H1 (cell line): ENCODE measurements at regions not wholly inside any gene's neighbourhood (a gene's known extent, or its start where the extent isn't known, plus 50 kb on each side); places are given as distances from the start of the nearest gene placed in this dataset.

Source experiments
- CTCF ChIA-PET: fragments of 300-600 bp; sonication (Branson Sonifier 250); formaldehyde crosslinking; loops from one replicate; lab custom pipeline; 2021; ENCODE audit not compliant: partially characterized antibody; lab: Charles Lee
- POLR2A ChIA-PET: fragments of 300-600 bp; sonication (Branson Sonifier 250); formaldehyde crosslinking; loops from one replicate; lab custom pipeline; 2021; ENCODE audit warnings: inconsistent platforms; ENCODE audit not compliant: partially characterized antibody; lab: Charles Lee
- DNase-seq, 2 experiments: peaks; one replicate each; pipeline versions ENCODE4 v3.0.0 to v3.0.0-alpha.2; 2010 to 2022; ENCODE audit warnings: low spot score in 2 of 2, low read depth in 1 of 2, mixed read lengths in 1 of 2
- FAIRE-seq: peaks from 2 replicates; lab custom pipeline; 2011; peaks lifted over from hg19 to GRCh38; lab: Jason Lieb, UNC
- H2AFZ ChIP-seq: 2 replicates; pipeline ENCODE4 v1.8.1; 2012; ENCODE audit warnings: low read length, inconsistent platforms
- H2AK5ac ChIP-seq: 2 replicates; pipeline ENCODE4 v1.6.1; 2013; ENCODE audit warnings: low read depth, low read length
- H2BK120ac ChIP-seq: replicated peaks from 2 replicates; pipeline ENCODE3; 2013; ENCODE audit warnings: low read depth, low read length, inconsistent platforms
- H2BK12ac ChIP-seq: 2 replicates; pipeline ENCODE4 v1.6.1; 2013; ENCODE audit warnings: low read depth, low read length
- H2BK15ac ChIP-seq: 2 replicates; pipeline ENCODE4 v1.6.1; 2013; ENCODE audit warnings: low read length
- H2BK20ac ChIP-seq: 2 replicates; pipeline ENCODE4 v1.6.1; 2013; ENCODE audit warnings: low read length
- H2BK5ac ChIP-seq: 2 replicates; pipeline ENCODE4 v1.6.1; 2013; ENCODE audit warnings: low read depth, low read length
- H3K14ac ChIP-seq: 2 replicates; pipeline ENCODE4 v1.6.1; 2013; ENCODE audit warnings: inconsistent platforms; ENCODE audit not compliant: insufficient read length
- H3K18ac ChIP-seq: 2 replicates; pipeline ENCODE4 v1.6.1; 2013; ENCODE audit warnings: low read length; ENCODE audit errors: extremely low read depth
- H3K23ac ChIP-seq: 2 replicates; pipeline ENCODE4 v1.6.1; 2013; ENCODE audit warnings: inconsistent platforms; ENCODE audit not compliant: insufficient read length
- H3K23me2 ChIP-seq: 2 replicates; pipeline ENCODE4 v1.6.1; 2013; ENCODE audit warnings: low read depth, low read length
- H3K27ac ChIP-seq: 2 replicates; pipeline ENCODE4 v1.6.1; 2011; ENCODE audit warnings: low read depth, low read length, inconsistent platforms
- H3K27me3 ChIP-seq, 4 experiments: replicated peaks in 1 of 4; 1 replicate in 1 of 4; 2 replicates in 3 of 4; pipeline versions ENCODE4 v1.6.1 to v1.8.1; 2011 to 2013; ENCODE audit warnings: low read length in 3 of 4, mild to moderate bottlenecking in 3 of 4, inconsistent platforms in 2 of 4, mixed read lengths in 2 of 4, moderate library complexity in 1 of 4; ENCODE audit not compliant: control insufficient read depth in 3 of 4, insufficient read depth in 3 of 4; ENCODE audit errors: extremely low read depth in 1 of 4
- H3K36me3 ChIP-seq, 4 experiments: 2 replicates each; pipeline versions ENCODE4 v1.6.1 to v1.8.1; 2011 to 2013; ENCODE audit warnings: mild to moderate bottlenecking in 4 of 4, low read length in 3 of 4, moderate library complexity in 2 of 4, control low read depth in 1 of 4, inconsistent platforms in 1 of 4; ENCODE audit not compliant: insufficient read depth in 4 of 4, control insufficient read depth in 2 of 4
- H3K4ac ChIP-seq: replicated peaks from 2 replicates; pipeline ENCODE3; 2013; ENCODE audit warnings: low read length, low read depth, mixed read lengths, inconsistent platforms; ENCODE audit not compliant: insufficient read length
- H3K4me1 ChIP-seq, 4 experiments: replicated peaks in 1 of 4; 1 replicate in 1 of 4; 2 replicates in 3 of 4; pipeline versions ENCODE4 v1.6.1 to v1.8.1; 2011 to 2013; ENCODE audit warnings: low read length in 3 of 4, inconsistent platforms in 2 of 4, mixed read lengths in 1 of 4; ENCODE audit not compliant: insufficient read depth in 4 of 4, control insufficient read depth in 3 of 4
- H3K4me2 ChIP-seq, 2 experiments: 2 replicates each; pipeline versions ENCODE4 v1.6.1 to v1.8.1; 2011 to 2013; ENCODE audit warnings: low read depth in 2 of 2, low read length in 2 of 2, control low read depth in 1 of 2, inconsistent platforms in 1 of 2, mild to moderate bottlenecking in 1 of 2; ENCODE audit not compliant: insufficient read depth in 1 of 2
- H3K4me3 ChIP-seq, 4 experiments: fragments of 200-600, 300-600 bp in 1 of 4; sonication (generic), shearing (Covaris generic), sonication (Bioruptor Twin) in 1 of 4; 2 replicates each; pipeline versions ENCODE4 v1.5.1 to v1.8.1; 2011 to 2016; ENCODE audit warnings: low read length in 4 of 4, low read depth in 3 of 4, control low read depth in 2 of 4, inconsistent platforms in 2 of 4, mild to moderate bottlenecking in 2 of 4, mixed read lengths in 1 of 4, moderate library complexity in 1 of 4; ENCODE audit not compliant: insufficient read depth in 2 of 4; ENCODE audit errors: extremely low read depth in 1 of 4
- H3K56ac ChIP-seq: replicated peaks from 2 replicates; pipeline ENCODE3; 2013; ENCODE audit warnings: low read depth, mild to moderate bottlenecking, mixed read lengths, low read length, inconsistent platforms; ENCODE audit not compliant: insufficient read length
- H3K79me1 ChIP-seq: 2 replicates; pipeline ENCODE4 v1.6.1; 2013; ENCODE audit warnings: low read depth, low read length, control low read depth
- H3K79me2 ChIP-seq, 2 experiments: 2 replicates each; pipeline versions ENCODE4 v1.6.1 to v1.8.1; 2012 to 2013; ENCODE audit warnings: low read length in 2 of 2, mild to moderate bottlenecking in 2 of 2, inconsistent platforms in 1 of 2; ENCODE audit not compliant: insufficient read depth in 2 of 2, control insufficient read depth in 1 of 2
- H3K9ac ChIP-seq, 4 experiments: replicated peaks in 1 of 4; 1 replicate in 1 of 4; 2 replicates in 3 of 4; pipeline versions ENCODE4 v1.6.1 to v1.8.1; 2011 to 2013; ENCODE audit warnings: low read depth in 3 of 4, low read length in 3 of 4, control low read depth in 2 of 4, mild to moderate bottlenecking in 2 of 4, moderate library complexity in 2 of 4, inconsistent platforms in 1 of 4; ENCODE audit errors: extremely low read depth in 1 of 4
- H3K9me3 ChIP-seq, 2 experiments: 2 replicates each; pipeline versions ENCODE4 v1.6.1 to v1.8.1; 2012 to 2013; ENCODE audit warnings: mild to moderate bottlenecking in 2 of 2, moderate library complexity in 2 of 2, control low read depth in 1 of 2, inconsistent platforms in 1 of 2, low read depth in 1 of 2, low read length in 1 of 2, mixed read lengths in 1 of 2; ENCODE audit not compliant: insufficient read depth in 2 of 2
- H4K20me1 ChIP-seq, 2 experiments: replicated peaks in 1 of 2; 2 replicates each; pipeline versions ENCODE3 to v1.8.1; 2011 to 2013; ENCODE audit warnings: inconsistent platforms in 2 of 2, low read length in 2 of 2, mild to moderate bottlenecking in 1 of 2; ENCODE audit not compliant: insufficient read depth in 2 of 2, control insufficient read depth in 1 of 2
- H4K5ac ChIP-seq: 2 replicates; pipeline ENCODE4 v1.6.1; 2013; ENCODE audit warnings: low read length, low read depth, mixed read lengths, inconsistent platforms; ENCODE audit not compliant: insufficient read length
- H4K8ac ChIP-seq: 2 replicates; pipeline ENCODE4 v1.8.0; 2013; ENCODE audit warnings: mild to moderate bottlenecking, moderate library complexity, low read length, inconsistent platforms; ENCODE audit not compliant: insufficient read depth; ENCODE audit errors: extremely low read depth
- H4K91ac ChIP-seq: replicated peaks from 2 replicates; pipeline ENCODE3; 2013; ENCODE audit warnings: low read length, mixed read lengths, inconsistent platforms; ENCODE audit not compliant: insufficient read length
- NRF1 ChIP-seq: IDR thresholded peaks from 2 replicates; pipeline ENCODE4 v1.6.1; 2011; ENCODE audit warnings: mild to moderate bottlenecking, low read depth, low read length, improper control_type of control experiment
- SIRT6 ChIP-seq: IDR thresholded peaks from one replicate; pipeline ENCODE4 v1.7.1; 2012; ENCODE audit warnings: low read length, inconsistent platforms
- WGBS, 2 experiments: shearing (Covaris generic) in 1 of 2; methylation state at CpG; one replicate each; pipeline versions ENCODE4 v1.1.6 to v1.1.7; 2013 to 2015; ENCODE audit warnings: low lambda C conversion rate in 2 of 2, mixed read lengths in 2 of 2, inconsistent platforms in 1 of 2, low coverage in 1 of 2, missing lambda C conversion rate in 1 of 2; ENCODE audit not compliant: insufficient replicate concordance in 2 of 2, insufficient coverage in 1 of 2, insufficient read length in 1 of 2; ENCODE audit errors: extremely low coverage in 1 of 2, missing lambda C conversion rate in 1 of 2; 5-methylcytosine and 5-hydroxymethylcytosine counted together

DNA sequence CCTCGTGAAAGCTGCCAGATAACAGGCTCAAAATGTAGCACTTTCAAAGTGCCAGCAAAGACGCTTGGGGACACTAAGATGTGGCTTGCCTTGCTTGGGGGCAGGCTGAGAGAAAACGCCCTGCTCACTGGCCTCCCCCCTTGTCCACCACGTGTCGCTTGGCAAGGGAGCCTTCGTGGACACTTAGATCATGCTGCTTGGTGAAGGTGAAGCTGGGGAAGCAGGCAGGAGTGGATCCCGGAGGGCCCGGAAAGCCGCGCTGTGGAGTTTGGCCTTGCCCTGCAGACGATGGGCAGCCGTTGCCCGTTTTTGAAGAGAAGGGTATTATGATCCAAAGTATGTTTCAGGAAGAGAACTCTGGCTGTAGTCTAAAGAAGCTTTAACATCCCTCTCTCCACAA, 53.4 kb upstream of the BDKRB2 start:
- H3K56ac ChIP-seq, result no peak overlapping the region
- no peak overlapping the region for H2BK15ac ChIP-seq
- POLR2A ChIA-PET, result no interaction called here
- H3K4me3 ChIP-seq, result no peak overlapping the region
- no peak overlapping the region for H2BK120ac ChIP-seq
- H3K9ac ChIP-seq, result no peak overlapping the region
- H2BK5ac ChIP-seq, result no peak overlapping the region
- no peaks in the 10 kb centered on the region for H3K9me3 ChIP-seq
- peaks cover 0 to 1% of the 10 kb centered on the region in 2 experiments for H4K20me1 ChIP-seq
- H2AK5ac ChIP-seq, result no peak overlapping the region
- H3K4me2 ChIP-seq, result no peak overlapping the region
- H3K4me1 ChIP-seq, result no peaks in the 10 kb centered on the region
- no peaks in the 10 kb centered on the region for H3K23me2 ChIP-seq
- H2BK20ac ChIP-seq, result no peak overlapping the region
- H3K23ac ChIP-seq, result no peak overlapping the region
- no peak overlapping the region for H3K14ac ChIP-seq
- no peaks in the 10 kb centered on the region for H3K27me3 ChIP-seq
- H4K91ac ChIP-seq, result no peak overlapping the region
- CTCF ChIA-PET, result no interaction called here
- TF ChIP-seq SIRT6 (no peak), NRF1 (no peak)
- DNase-seq (no peak), FAIRE-seq (no peak)
- no peaks in the 10 kb centered on the region for H3K79me1 ChIP-seq
- H3K4ac ChIP-seq, result no peak overlapping the region
- H3K27ac ChIP-seq, result no peak overlapping the region
- H3K18ac ChIP-seq, result no peak overlapping the region
- 85% methylated on average over 13 of the region's 13 CpGs; no CpG with 5 or more reads in 1 of the 2 experiments for WGBS, 2 experiments
- H4K8ac ChIP-seq, result peak overlapping the region; percentile 85; the same call in 1 of the 2 replicates
- no peaks in the 10 kb centered on the region for H3K79me2 ChIP-seq
- no peak overlapping the region for H2BK12ac ChIP-seq
- no peak overlapping the region for H2AFZ ChIP-seq
- no peaks in the 10 kb centered on the region for H3K36me3 ChIP-seq
- no peak overlapping the region for H4K5ac ChIP-seq
